ENCODE measurements at regions not wholly inside any gene's neighbourhood (a gene's known extent, or its start where the extent isn't known, plus 50 kb on each side); places are given as distances from the start of the nearest gene placed in this dataset.

- TF ChIP-seq CTCF (IDR thresholded peaks at IDR 0.05) (no peak), POLR2A (IDR thresholded peaks at IDR 0.05) (no peak)
Measured at GRCh38 chr5:136579238-136579637, 213.9 kb upstream of the TRPC7 start.

Data from lower leg skin (tissue), 3 donors.